Neural cell (in vitro differentiated cells): ENCODE measurements at regions not wholly inside any gene's neighbourhood (a gene's known extent, or its start where the extent isn't known, plus 50 kb on each side); places are given as distances from the start of the nearest gene placed in this dataset.

ENCODE experiments used
- MXI1 ChIP-seq: fragments of 450-650 bp; conservative IDR thresholded peaks from 2 replicates; pipeline ENCODE4 v1.6.1; 2014; ENCODE audit warnings: antibody characterized with exemption, mild to moderate bottlenecking; ENCODE audit not compliant: poor library complexity, severe bottlenecking
- TF ChIP-seq, protein P1 (sequence below): fragments of 450-650 bp; IDR thresholded peaks from 2 replicates; pipeline ENCODE4 v1.5.1; 2014; ENCODE audit warnings: antibody characterized with exemption, mild to moderate bottlenecking, moderate library complexity; ENCODE audit not compliant: poor library complexity, severe bottlenecking
- TF ChIP-seq, protein P2 (sequence below): IDR thresholded peaks from 2 replicates; pipeline ENCODE4 v1.6.1; 2012; ENCODE audit warnings: borderline replicate concordance

DNA sequence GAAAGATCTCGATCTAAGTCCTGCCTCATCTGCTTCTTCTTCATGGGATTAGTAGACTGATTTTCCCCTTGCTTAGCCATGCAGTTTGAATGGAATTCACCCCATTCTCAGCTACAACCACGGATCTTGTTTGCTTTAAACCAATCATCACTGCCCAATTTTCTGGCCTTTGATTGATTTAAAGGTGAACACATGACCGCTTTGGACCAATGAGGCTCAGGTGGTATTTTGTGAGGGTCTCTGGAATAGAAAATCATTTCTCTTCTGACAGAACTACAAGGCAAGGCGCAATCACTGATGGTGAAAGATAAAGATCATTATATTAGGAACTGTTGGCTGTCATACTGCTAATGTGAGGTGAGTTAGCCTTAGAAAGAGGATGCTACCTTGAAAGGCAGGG lies 213.0 kb upstream of the PLEKHG7 start:
- TF ChIP-seq, protein P1, sequence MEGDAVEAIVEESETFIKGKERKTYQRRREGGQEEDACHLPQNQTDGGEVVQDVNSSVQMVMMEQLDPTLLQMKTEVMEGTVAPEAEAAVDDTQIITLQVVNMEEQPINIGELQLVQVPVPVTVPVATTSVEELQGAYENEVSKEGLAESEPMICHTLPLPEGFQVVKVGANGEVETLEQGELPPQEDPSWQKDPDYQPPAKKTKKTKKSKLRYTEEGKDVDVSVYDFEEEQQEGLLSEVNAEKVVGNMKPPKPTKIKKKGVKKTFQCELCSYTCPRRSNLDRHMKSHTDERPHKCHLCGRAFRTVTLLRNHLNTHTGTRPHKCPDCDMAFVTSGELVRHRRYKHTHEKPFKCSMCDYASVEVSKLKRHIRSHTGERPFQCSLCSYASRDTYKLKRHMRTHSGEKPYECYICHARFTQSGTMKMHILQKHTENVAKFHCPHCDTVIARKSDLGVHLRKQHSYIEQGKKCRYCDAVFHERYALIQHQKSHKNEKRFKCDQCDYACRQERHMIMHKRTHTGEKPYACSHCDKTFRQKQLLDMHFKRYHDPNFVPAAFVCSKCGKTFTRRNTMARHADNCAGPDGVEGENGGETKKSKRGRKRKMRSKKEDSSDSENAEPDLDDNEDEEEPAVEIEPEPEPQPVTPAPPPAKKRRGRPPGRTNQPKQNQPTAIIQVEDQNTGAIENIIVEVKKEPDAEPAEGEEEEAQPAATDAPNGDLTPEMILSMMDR: no peak
- TF ChIP-seq MXI1: no peak
- TF ChIP-seq, protein P2, sequence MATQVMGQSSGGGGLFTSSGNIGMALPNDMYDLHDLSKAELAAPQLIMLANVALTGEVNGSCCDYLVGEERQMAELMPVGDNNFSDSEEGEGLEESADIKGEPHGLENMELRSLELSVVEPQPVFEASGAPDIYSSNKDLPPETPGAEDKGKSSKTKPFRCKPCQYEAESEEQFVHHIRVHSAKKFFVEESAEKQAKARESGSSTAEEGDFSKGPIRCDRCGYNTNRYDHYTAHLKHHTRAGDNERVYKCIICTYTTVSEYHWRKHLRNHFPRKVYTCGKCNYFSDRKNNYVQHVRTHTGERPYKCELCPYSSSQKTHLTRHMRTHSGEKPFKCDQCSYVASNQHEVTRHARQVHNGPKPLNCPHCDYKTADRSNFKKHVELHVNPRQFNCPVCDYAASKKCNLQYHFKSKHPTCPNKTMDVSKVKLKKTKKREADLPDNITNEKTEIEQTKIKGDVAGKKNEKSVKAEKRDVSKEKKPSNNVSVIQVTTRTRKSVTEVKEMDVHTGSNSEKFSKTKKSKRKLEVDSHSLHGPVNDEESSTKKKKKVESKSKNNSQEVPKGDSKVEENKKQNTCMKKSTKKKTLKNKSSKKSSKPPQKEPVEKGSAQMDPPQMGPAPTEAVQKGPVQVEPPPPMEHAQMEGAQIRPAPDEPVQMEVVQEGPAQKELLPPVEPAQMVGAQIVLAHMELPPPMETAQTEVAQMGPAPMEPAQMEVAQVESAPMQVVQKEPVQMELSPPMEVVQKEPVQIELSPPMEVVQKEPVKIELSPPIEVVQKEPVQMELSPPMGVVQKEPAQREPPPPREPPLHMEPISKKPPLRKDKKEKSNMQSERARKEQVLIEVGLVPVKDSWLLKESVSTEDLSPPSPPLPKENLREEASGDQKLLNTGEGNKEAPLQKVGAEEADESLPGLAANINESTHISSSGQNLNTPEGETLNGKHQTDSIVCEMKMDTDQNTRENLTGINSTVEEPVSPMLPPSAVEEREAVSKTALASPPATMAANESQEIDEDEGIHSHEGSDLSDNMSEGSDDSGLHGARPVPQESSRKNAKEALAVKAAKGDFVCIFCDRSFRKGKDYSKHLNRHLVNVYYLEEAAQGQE: no peak
